GM18499 (cell line): ENCODE measurements at regions not wholly inside any gene's neighbourhood (a gene's known extent, or its start where the extent isn't known, plus 50 kb on each side); places are given as distances from the start of the nearest gene placed in this dataset.

Experiments used
- ATAC-seq: cut with Tn5 transposase; IDR thresholded peaks from one replicate; pipeline ENCODE4 v1.9.1; 2021; ENCODE audit warnings: moderate number of reproducible peaks; ENCODE audit not compliant: insufficient read depth, unreplicated experiment

GRCh38 chr3:190790185-190790584 is 72.3 kb downstream of the GMNC start:
- ATAC-seq, result no peak

GRCh38 chr3:190786898-190787297 is 75.6 kb downstream of the GMNC start:
- no peak for ATAC-seq

- no peak for ATAC-seq
These were observed 77.4 kb downstream of the GMNC start for GRCh38 chr3:190785047-190785446.

DNA sequence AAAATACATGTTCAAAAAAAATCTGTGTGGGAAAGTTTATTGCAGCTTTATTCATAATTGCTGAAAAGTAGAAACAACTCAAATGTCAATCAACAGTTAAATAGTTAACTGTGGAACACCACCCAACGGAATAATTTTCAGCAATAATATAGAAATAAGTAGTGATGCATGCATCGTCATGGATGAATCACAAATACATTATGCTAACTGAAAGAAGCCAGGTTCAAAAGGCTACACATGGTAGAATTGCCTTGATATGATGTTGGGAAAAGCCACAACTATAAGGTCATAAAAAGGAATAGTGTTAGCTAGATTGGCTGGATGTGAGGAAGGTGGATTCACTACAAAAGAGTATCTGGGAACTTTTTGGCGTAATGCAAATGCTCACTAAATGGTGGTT is 82.0 kb downstream of the GMNC start:
- no peak for ATAC-seq

- ATAC-seq, result no peak
These were observed 87.9 kb downstream of the GMNC start for GRCh38 chr3:190774633-190775032.

GRCh38 chr3:190773948-190774347 is 88.5 kb downstream of the GMNC start:
- ATAC-seq, result no peak

- ATAC-seq, result no peak
These were observed 89.7 kb downstream of the GMNC start for GRCh38 chr3:190772831-190773230.

DNA sequence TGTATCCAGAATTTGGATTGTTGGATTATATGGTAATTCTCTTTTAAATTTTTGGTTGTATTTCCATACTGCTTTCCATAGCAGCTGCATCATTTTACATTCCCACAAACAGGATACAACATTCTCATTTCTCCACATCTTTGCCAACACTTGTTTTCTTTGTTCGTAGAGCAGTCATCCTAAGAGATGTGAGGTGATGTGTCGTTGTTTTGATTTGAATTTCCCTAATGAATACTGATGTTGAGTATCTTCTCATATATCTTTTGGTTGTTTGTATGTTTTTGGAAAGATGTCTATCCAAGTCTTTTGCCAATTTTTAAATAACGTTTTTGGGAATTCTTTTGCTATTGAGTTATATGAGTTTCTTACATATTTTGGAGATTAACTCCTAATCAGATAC is 93.6 kb downstream of the GMNC start:
- no peak for ATAC-seq

DNA sequence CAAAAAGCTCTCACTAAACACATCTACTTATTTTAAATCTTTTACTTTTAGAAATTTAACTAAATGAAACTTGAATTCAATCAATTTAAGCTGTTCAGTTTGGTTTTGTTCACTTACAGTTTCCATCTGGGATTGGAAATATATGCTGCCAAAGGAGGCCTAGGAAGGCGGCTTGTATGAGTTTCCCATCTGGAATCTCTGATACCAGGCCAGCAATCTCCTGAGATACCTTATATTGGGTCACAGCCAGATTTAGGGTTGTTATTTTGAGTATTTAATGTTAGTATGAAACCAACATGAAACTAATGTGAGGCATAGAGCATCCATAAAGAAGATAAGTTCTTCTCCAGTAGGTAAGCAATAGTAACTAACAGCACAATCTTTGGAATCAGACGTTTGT is 94.6 kb downstream of the GMNC start:
- ATAC-seq, result no peak

- no peak for ATAC-seq
These were observed 98.0 kb downstream of the GMNC start for GRCh38 chr3:190764231-190765134.

- ATAC-seq, result no peak
These were observed 99.7 kb downstream of the GMNC start for GRCh38 chr3:190762801-190763200.

DNA sequence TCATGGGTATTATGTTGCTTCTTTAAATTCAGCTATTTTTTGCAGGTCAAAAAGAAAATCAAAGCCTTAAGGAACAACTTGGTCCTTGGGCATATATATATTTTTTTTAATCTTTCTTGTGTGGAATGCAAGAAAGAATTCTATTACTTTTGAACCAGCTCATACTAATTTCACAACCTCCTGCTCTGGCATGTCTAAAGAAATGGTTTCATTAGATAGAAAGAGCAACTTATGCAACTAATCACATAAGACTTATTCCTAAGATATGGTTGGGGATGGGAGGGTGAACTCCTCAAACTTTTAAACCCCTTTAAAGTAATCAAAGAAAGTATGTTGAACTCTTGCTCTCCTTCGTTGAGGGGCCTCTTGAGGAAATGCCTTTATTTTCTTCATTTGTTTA is 114.9 kb downstream of the GMNC start:
- no peak for ATAC-seq

- no peak for ATAC-seq
These were observed 115.5 kb downstream of the GMNC start for GRCh38 chr3:190746986-190747385.

DNA sequence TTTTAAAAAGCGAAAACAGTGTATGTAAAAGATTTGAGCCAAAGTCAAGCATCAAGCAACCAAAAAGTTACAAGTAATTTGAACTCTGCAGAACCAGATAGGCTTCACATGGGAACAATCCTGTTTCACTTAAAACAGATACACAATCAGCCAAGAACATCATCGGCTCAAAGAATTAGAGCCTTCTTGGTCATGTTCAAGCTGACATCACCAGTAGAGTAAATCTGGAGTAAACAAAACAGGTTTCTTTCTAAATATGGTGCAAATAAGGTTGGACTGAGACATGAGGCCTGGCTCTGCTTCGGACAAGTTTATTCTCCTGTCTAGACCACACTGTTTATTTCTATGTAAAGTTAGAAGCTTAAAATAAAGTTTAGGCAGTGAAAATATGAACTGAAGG is 116.0 kb downstream of the GMNC start:
- no peak for ATAC-seq

DNA sequence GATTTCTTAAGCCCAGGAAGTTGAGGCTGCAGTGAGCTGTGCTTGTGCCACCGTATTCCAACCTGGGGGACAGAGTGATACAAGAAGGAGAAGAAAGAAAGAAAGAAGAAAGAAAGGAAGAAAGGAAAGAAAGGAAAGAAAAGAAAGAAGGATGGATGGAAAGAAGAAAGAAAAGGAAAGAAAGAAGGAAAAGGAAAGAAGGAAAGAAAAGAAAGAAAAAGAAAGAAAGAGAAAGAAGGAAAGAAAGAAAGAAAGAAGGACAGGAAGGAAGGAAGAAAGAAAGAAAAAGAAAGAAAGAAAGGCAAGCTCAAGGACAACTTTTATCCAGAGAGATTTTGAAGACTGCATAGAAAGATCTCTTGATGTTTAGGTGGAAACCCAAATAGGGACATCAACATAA is 120.7 kb downstream of the GMNC start:
- ATAC-seq, result no peak

GRCh38 chr3:190739641-190740185 is 122.8 kb downstream of the GMNC start:
- ATAC-seq, result no peak

DNA sequence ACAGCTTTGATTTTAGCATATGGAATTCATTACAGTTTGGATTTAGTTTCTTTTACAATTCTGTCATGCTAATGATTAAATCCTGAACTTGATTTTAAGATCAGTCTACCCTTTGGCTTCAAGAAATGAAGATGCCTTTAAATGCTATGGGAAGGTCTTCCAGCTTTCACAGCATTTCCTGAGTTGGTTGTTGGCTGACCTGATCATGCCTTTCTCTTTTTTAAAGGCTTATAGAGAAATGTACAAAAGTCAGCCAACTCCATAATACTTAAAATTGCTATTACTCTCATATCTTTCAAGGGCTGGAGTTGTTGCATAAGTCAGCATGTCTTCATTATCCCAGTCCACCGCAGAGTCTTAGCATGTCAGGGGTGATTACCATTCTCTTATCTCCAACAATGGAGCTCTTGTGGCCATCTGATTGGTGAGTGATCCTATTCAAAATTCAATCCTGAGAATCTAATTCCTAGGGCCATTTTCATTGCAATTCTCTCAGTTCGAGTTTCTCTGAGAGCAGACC is 123.8 kb downstream of the GMNC start:
- no peak for ATAC-seq

DNA sequence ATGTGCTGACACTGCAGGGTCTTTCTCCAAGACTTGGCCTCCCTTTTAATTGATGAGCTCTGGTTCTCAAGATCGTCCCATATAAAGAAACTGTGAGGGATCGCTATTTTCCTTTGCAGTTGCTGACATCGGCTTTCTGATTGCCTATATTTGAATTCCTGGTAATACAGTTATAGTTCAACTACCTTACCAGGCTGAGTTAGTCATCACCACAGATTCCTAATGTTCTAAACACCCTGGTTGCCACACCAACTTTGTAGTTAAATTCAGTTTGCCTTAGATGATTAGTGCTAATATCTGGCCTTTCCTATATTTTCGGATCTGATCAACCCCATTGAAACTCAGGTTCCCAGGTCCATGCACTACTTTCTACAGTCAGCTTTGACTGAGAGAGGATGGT is 125.0 kb downstream of the GMNC start:
- no peak for ATAC-seq

GRCh38 chr3:190734490-190734889 is 128.0 kb downstream of the GMNC start:
- no peak for ATAC-seq

DNA sequence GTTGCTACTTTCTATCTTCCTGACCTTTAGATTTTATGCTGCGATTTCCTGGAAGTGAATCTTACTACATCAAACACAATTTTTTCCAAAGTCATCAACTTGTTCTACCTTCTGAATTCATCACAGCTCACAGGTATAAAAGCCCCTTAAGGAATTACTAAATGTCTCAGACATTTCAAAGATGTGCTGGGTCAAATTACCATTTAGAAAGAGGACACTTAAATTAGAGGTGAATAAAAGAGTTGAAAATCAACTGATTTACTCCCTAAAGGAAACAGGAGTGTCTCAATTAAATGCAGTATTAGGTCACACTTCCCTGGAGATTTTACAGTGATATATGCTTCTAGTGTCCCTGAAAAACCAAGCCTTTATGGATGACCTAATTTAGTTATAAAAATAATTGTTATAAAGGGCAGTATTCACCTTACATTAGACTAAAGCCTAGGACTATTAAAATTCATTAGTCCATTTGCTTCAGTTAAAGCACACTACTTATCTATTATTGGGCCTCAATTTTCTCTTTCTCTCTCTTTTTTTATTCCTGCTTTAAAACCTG is 128.8 kb downstream of the GMNC start:
- no peak for ATAC-seq

GRCh38 chr3:190731596-190731995 is 130.9 kb downstream of the GMNC start:
- no peak for ATAC-seq
